ENCODE measurements at regions not wholly inside any gene's neighbourhood (a gene's known extent, or its start where the extent isn't known, plus 50 kb on each side); places are given as distances from the start of the nearest gene placed in this dataset.
"Not testable (repeated sequence)": the region's sequence is repeated elsewhere in the genome, so short reads cannot be mapped to it uniquely, and the experiment has no call there.

DNA sequence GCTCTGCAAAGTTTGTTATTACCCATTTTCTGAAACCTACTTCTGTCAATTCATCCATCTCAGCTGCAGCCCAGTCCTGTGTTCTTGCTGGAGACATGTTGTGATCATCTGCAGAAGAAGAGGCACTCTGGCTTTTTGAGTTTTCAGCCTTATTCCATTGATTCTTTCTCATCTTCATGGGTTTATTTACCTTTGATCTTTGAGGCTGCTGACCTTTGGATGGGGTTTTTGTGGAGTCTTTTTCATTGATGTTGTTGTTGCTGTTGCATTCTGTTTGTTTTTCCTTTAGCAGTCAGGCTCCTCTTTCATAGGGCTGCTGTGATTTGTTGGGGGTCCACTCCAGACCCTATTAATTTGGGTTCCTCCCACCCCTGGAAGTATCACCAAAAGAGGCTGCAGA lies 164.3 kb downstream of the FCRL5 start:
- H3K4me3 ChIP-seq (ENCODE audit: control insufficient read depth, low read depth, low read length): no peak overlapping the region
- TF ChIP-seq, protein P1, sequence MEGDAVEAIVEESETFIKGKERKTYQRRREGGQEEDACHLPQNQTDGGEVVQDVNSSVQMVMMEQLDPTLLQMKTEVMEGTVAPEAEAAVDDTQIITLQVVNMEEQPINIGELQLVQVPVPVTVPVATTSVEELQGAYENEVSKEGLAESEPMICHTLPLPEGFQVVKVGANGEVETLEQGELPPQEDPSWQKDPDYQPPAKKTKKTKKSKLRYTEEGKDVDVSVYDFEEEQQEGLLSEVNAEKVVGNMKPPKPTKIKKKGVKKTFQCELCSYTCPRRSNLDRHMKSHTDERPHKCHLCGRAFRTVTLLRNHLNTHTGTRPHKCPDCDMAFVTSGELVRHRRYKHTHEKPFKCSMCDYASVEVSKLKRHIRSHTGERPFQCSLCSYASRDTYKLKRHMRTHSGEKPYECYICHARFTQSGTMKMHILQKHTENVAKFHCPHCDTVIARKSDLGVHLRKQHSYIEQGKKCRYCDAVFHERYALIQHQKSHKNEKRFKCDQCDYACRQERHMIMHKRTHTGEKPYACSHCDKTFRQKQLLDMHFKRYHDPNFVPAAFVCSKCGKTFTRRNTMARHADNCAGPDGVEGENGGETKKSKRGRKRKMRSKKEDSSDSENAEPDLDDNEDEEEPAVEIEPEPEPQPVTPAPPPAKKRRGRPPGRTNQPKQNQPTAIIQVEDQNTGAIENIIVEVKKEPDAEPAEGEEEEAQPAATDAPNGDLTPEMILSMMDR (conservative IDR thresholded peaks at IDR 0.05; ENCODE audit: control insufficient read depth, insufficient read depth, low read depth, low read length): no peak

DNA sequence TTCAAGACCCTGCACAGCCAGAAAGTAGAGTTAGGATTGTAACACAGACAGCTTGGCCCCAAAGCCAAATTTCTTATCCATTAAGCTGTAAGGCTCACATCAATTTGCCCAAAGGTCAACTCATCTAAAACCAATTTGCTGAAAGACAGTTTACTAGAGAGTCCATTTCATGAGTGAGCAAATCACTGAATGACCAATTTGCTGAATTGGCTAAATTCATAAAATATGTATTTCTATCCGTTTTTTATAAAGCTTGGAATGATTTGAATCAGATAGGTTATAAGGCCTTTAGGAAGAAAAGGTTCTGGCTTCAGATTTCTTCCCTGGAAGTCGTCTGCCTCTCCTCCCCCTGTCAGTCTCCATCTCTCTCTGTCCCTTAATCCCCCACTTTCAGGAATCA lies 168.1 kb downstream of the FCRL5 start:
- TF ChIP-seq, protein P1 (conservative IDR thresholded peaks at IDR 0.05; ENCODE audit: control insufficient read depth, insufficient read depth, low read depth, low read length): no peak
- no peak for DNase-seq (ENCODE audit: low read depth)
- H3K4me3 ChIP-seq (ENCODE audit: control insufficient read depth, low read depth, low read length): no peak overlapping the region

More for the DNA sequence above, 164.3 kb downstream of the FCRL5 start:
- DNase-seq (ENCODE audit: low read depth): no peak

DNA sequence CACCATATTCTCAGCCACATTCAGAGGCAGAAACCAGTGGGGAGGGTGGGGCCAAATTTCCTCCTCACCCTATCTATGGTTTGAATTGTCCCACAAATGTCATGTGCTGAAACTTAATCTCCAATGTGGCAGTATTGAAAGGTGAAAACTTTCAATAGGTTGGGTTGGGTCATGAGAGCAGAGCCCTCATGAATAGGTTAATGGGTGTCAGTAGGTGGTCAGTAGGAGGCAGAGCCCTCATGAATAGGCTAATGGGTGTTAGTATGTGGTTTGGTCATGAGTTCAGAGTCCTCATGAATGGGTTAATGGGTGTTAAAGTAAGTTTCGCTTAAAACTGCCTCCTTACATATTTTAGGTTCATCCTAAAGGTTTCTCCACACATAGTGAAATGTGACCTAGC lies 170.0 kb downstream of the FCRL5 start:
- DNase-seq (ENCODE audit: low read depth): no peak
- H3K4me3 ChIP-seq (ENCODE audit: control insufficient read depth, low read depth, low read length): no peak overlapping the region
- TF ChIP-seq, protein P1 (conservative IDR thresholded peaks at IDR 0.05; ENCODE audit: control insufficient read depth, insufficient read depth, low read depth, low read length): no peak

DNA sequence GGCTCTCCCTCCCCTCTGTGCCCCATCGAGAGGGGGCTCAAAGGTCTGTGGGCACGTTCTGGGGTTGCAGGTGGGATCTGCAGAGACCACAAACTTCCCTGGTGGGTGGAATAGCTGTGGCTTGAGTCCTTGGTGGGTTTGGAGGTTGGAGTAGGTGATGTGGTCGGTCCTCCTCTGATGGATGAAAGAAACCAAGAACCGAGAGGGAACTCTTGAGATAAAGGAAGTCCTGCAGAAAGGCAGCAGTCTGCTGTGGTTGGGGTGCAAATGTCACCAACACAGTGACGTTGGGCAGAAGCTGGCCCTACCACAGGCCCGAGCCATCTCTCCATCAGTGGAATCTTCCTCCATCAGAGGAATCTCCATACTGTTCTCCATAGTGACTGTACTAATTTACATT lies 171.8 kb downstream of the FCRL5 start:
- H3K4me3 ChIP-seq (ENCODE audit: control insufficient read depth, low read depth, low read length): no peak overlapping the region
- TF ChIP-seq, protein P1 (conservative IDR thresholded peaks at IDR 0.05; ENCODE audit: control insufficient read depth, insufficient read depth, low read depth, low read length): no peak
- no peak for DNase-seq (ENCODE audit: low read depth)

DNA sequence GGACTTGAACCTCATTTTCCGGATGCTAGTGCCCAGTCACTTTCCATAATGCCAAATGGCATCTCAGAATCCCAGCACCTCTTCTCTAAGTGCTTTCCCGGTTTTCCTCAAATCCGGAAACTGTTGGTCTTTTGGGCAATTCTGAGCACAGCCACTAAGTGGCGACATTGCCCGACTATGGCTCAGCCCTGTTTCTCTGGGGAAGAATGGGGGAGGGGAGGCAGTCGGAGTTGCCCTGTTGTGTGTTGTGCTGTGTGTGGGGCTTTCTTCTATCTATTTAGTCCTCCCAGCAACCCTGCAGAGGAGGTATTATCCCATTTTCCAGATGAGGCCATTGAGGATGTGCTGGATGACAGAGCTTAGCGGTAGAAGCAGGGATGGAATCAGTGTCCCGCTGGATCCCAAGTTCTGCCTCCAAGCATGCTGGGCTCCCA lies 175.0 kb downstream of the FCRL5 start:
- peak; percentile 33 for DNase-seq (ENCODE audit: low read depth)
- not testable (repeated sequence) for H3K4me3 ChIP-seq (ENCODE audit: control insufficient read depth, low read depth, low read length)
- TF ChIP-seq, protein P1 (conservative IDR thresholded peaks at IDR 0.05; ENCODE audit: control insufficient read depth, insufficient read depth, low read depth, low read length): peak; percentile 71

DNA sequence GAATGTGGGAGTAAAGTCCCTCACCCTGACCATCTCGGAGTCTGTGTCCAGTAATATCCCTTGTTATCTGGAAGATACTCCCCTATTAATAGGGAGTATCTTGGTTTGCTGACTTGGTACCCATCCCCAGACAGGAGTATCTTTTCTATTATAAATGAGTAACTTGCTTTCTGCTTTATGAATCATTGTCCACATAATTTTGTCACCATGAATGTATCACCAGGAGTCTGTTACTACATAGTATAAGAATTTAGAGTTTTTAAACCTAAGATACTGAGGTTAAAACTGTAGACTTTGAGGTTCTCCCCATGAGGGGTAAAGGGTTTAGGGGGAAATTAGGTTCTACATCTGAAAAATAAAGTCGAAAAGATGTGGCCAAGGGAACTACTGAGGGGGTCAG lies 175.6 kb downstream of the FCRL5 start:
- TF ChIP-seq, protein P1 (conservative IDR thresholded peaks at IDR 0.05; ENCODE audit: control insufficient read depth, insufficient read depth, low read depth, low read length): no peak
- DNase-seq (ENCODE audit: low read depth): no peak
- H3K4me3 ChIP-seq (ENCODE audit: control insufficient read depth, low read depth, low read length): no peak overlapping the region

DNA sequence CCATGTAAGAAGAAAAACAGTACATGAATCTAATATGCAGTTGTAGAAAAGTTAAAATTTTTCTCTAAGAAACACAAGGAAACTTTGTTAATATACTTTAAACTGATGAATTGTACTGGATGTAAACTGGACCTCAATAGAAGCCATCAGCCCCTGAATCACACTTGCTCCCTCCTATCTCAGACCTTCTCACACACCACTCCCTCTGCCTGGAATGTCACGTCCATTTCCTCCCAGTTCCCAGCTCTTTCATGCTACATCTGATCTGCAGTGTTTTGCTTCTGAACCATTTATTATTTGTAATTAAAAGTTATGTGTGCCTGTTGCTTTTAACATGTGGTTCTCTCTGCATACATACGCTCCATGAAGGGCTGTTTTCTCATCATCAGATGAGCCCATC lies 180.0 kb downstream of the FCRL5 start:
- not testable (repeated sequence) for H3K4me3 ChIP-seq (ENCODE audit: control insufficient read depth, low read depth, low read length)

More for the DNA sequence above, 180.0 kb downstream of the FCRL5 start:
- DNase-seq (ENCODE audit: low read depth): not testable (repeated sequence)
